ENCODE measurements at regions not wholly inside any gene's neighbourhood (a gene's known extent, or its start where the extent isn't known, plus 50 kb on each side); places are given as distances from the start of the nearest gene placed in this dataset.

DNA sequence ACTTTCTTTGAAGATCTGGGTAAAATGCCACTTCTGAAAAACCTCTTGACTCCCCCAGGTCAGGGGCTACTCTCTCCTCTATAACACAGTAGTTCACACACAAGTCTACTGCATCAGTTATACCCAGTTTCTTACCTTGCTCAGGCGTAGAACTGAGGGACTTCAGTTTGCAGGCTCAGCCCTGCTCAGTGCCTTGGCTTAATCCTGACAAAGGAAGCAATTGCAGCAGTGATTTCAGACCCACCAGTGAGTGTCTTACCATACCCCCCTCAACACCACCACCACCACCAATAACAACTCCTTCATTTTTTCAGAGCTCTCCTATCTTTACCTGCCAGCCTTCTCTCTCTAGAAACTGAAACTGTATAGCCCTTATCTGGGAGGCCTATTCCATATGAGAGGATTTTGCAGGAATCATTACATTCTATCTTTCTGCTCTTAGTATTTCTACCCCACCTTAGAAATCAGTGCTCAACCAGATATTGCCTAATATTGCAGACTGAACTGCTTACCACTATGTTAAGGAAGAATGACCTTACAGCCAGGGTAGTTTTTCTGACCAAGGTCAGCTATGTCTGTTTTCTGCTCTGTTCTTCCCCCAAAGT is 105.5 kb upstream of the S1PR1 start:
- TF ChIP-seq, protein P1, sequence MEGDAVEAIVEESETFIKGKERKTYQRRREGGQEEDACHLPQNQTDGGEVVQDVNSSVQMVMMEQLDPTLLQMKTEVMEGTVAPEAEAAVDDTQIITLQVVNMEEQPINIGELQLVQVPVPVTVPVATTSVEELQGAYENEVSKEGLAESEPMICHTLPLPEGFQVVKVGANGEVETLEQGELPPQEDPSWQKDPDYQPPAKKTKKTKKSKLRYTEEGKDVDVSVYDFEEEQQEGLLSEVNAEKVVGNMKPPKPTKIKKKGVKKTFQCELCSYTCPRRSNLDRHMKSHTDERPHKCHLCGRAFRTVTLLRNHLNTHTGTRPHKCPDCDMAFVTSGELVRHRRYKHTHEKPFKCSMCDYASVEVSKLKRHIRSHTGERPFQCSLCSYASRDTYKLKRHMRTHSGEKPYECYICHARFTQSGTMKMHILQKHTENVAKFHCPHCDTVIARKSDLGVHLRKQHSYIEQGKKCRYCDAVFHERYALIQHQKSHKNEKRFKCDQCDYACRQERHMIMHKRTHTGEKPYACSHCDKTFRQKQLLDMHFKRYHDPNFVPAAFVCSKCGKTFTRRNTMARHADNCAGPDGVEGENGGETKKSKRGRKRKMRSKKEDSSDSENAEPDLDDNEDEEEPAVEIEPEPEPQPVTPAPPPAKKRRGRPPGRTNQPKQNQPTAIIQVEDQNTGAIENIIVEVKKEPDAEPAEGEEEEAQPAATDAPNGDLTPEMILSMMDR (IDR thresholded peaks at IDR 0.05; ENCODE audit: low read depth, low read length) = no peak
- no peak for TF ChIP-seq EZH2phosphoT487 (IDR thresholded peaks at IDR 0.05; ENCODE audit: low read depth)
